ENCODE measurements at regions not wholly inside any gene's neighbourhood (a gene's known extent, or its start where the extent isn't known, plus 50 kb on each side); places are given as distances from the start of the nearest gene placed in this dataset.
A peak's percentile ranks its signal among the peaks of the same experiment; 100 is the strongest.
"Not testable (repeated sequence)": the region's sequence is repeated elsewhere in the genome, so short reads cannot be mapped to it uniquely, and the experiment has no call there.

DNA sequence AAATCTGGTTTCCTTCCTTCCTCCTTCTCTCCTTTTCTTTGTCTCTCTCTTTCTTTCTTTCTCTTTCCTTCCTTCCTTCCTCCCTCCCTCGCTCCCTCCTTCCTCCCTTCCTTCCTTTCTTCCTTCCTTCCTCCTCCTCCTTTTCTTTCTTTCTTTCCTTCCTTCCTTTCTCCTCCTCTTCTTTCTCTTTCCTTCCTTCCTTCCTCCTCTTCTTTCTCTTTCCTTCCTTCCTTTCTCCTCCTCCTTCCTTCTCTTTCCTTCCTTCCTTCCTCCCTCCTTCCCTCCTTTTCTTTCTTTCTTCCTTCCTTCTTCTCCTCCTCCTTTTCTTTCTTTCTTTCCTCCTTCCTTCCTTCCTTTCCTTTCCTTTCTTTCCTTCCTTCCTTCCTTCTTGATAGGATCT is 61.2 kb downstream of the VIP start:
- no peak for DNase-seq (ENCODE audit: low read depth)

- DNase-seq (ENCODE audit: low read depth) = no peak
Measured at GRCh38 chr6:152815230-152815872, 64.8 kb downstream of the VIP start.

GRCh38 chr6:152816055-152816454 is 65.5 kb downstream of the VIP start:
- no peak for DNase-seq (ENCODE audit: low read depth)

GRCh38 chr6:152821525-152821924 is 70.9 kb downstream of the VIP start:
- DNase-seq (ENCODE audit: low read depth) = no peak

- DNase-seq (ENCODE audit: low read depth) = no peak
Measured at GRCh38 chr6:152824666-152825065, 74.1 kb downstream of the VIP start.

DNA sequence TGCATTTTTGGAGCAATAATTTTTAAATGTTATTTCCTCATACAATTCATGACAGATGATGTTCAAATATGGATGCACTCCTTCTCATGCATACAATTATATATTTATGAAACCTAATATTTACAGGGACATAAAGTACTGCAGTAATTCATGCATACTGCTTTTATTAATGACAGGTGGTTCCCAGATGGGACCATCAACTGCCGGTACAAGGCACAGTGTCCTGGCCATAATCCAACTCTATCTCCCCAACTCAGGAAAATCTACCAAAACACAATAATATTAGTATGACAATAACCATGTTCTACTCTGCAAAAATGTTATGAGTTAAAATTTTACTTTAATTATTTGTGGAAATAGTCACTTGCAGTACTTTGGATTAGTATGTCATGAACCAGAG is 77.8 kb downstream of the VIP start:
- no peak for DNase-seq (ENCODE audit: low read depth)

- DNase-seq (ENCODE audit: low read depth) = not testable (repeated sequence)
Measured at GRCh38 chr6:152834366-152834765, 83.8 kb downstream of the VIP start.

DNA sequence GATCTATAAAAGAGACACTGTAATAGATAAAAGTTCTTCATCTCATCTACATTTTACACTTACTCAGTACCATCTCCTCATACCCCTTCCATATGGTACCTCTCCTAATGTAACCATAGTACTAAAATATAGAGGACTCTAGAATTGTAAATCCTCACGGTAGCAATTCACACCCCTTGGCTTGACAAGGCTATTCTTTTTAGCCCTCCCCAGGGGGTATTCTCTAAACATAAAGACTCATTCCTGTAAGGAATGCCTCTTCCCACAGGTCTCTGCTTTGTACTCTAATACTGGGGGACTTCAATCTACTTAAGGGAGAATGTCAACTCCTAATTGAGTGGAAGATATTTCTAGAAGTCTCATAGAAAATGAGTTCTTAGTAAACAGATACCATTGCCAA is 85.9 kb downstream of the VIP start:
- no peak for DNase-seq (ENCODE audit: low read depth)

DNA sequence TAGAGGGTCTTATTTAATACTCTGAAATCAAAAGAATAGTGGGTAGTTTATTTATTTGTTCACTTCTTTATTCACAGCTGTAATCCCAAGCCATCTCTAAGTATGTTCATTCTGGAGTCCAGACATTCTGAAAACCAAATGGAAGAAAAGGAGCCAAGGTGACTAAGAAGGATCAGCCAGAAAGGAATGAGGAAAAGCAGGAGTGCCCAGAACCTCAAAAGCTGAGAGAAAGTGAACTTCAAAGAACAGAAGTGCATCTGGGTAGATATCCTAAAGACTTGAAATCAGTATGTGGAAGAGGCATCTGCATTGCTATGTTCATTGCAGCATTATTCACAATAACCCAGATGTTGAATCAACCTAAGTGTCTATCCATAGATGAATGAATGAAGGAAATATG is 94.8 kb downstream of the VIP start:
- no peak for DNase-seq (ENCODE audit: low read depth)

DNA sequence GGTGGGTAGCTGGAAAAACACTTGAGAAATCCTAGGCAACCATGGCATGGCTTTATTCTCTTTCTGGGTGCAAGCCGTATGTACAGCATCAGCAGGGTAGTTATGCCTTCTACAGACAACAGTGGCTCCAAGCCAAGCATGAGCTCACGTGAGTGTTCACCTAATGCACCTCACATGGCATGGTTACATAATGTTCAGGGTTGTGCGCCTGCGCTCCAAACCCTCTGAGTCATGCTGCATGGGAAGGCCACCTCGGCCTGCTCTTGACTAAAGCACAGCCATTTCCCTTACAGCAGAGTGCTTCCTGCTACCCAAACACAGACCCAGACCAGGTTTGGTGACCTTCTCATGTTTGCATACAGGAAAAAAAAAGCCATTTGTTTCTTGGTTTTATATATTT is 96.2 kb downstream of the VIP start:
- no peak for DNase-seq (ENCODE audit: low read depth)

- no peak for DNase-seq (ENCODE audit: low read depth)
Measured at GRCh38 chr6:152848919-152849318, 98.3 kb downstream of the VIP start.

- no peak for DNase-seq (ENCODE audit: low read depth)
Measured at GRCh38 chr6:152854086-152854795, 103.6 kb downstream of the VIP start.

GRCh38 chr6:152858141-152858540 is 107.5 kb downstream of the VIP start:
- no peak for DNase-seq (ENCODE audit: low read depth)

DNA sequence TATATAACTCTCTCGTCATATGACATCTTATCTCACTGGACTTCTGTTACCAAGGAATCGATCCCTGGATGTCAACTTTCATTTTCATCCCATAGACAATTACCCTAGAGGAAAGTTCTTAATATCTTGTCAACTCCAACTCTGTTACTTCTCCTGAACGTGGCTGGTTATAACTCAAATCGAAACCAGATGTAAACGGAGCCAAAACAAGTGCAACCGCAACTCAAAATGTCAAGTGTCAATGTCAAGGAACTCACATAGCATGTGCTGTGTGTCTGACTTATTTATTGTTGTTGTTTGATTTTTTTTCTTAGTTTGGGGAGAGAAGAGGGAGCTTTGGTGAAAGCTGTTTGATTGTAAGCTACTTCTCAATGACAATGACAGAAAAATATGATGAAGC is 108.6 kb downstream of the VIP start:
- DNase-seq (ENCODE audit: low read depth) = no peak

GRCh38 chr6:152863618-152864326 is 113.2 kb downstream of the VIP start:
- peak; percentile 57 for DNase-seq (ENCODE audit: low read depth)

GRCh38 chr6:152874267-152874666 is 108.6 kb downstream of the FBXO5 start:
- no peak for DNase-seq (ENCODE audit: low read depth)

DNA sequence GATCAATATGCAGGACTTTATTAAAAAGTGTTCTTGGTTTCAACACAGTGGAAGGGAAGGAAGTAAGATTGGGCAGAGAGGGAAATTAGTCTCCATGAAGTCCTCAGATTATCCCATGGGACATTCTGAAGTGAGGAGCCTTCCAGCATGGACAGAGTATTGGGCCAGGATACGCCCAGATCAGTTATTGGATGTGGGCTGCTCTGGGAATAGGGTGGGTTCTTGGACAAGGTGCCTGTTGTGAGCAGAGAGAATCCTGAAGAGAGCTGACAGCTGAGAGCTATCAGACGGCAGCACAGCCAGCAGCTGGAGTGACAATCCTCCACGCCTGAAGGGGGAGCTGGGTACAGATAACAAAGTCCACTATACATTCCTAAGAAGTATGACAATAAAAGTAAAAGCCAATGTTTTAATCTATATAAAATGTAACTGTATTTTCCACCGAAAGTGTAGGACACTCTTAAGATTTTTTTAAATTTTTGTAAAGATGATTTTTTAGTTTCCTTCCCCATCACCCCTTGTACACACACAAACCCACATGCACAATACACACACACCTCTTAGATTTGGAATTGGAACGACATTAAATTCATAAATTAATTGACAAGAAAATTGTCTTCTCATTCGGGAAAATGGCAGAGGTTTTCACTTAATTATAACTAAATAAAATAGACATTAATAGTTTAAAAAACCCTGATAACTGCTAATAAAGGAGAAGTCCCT is 107.8 kb downstream of the FBXO5 start:
- DNase-seq (ENCODE audit: low read depth) = no peak

GRCh38 chr6:152879681-152880080 is 103.2 kb downstream of the FBXO5 start:
- no peak for DNase-seq (ENCODE audit: low read depth)

DNA sequence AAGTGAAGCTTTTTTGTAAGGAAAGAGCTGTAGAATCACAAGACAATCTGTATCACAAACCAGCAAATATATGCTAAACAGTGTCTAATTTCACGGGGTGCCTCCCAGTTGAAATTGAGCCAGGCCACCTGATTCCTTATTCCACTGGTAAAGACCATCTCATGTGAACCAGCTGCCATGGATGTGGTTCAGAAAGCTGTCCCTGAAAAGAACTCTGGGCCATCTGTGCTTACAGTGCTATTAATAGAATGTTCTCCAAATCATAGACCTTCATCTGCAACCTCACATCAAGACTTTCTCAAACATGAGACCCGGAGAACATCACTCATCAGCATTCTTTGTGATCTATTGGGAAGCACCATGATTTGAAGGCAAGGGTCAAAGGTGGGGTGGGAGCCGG is 89.7 kb downstream of the FBXO5 start:
- no peak for DNase-seq (ENCODE audit: low read depth)

- no peak for DNase-seq (ENCODE audit: low read depth)
Measured at GRCh38 chr6:152896923-152897322, 85.9 kb downstream of the FBXO5 start.

DNA sequence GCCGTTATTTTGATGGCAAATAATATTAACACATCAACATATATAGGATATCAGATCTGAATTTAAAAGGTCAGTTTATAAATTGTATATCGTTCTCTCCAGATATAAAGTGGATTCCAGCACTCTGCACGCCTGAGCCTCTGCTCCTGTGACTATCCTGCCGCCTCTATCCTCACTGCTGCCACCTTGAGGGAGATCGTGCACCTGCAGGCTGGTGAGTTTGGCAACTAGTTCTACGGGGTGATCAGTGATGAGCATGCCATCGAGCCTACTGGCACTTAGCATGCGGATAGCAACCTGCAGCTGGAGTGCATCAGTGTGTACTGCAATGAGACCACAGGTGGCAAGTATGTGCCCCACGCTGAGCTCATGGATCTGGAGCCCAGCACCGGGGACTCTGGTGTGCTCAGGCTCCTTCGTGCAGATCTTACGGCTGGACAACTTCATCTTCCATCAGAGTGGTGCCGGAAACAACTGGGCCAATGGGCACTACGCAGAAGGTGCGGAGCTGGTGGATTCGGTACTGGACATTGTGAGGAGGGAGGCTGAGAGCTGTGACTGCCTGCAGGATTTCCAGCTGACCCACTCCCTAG is 84.9 kb downstream of the FBXO5 start:
- DNase-seq (ENCODE audit: low read depth) = peak; percentile 54

- DNase-seq (ENCODE audit: low read depth) = no peak
Measured at GRCh38 chr6:152904678-152905077, 78.2 kb downstream of the FBXO5 start.
